Astrocyte of the spinal cord (primary cell): ENCODE measurements at regions not wholly inside any gene's neighbourhood (a gene's known extent, or its start where the extent isn't known, plus 50 kb on each side); places are given as distances from the start of the nearest gene placed in this dataset.
"Not testable (repeated sequence)": the region's sequence is repeated elsewhere in the genome, so short reads cannot be mapped to it uniquely, and the experiment has no call there.

Experiments used
- DNase-seq: peaks from one replicate; pipeline ENCODE4 v3.0.0; 2011; ENCODE audit warnings: low read depth, low spot score
- H3K4me3 ChIP-seq: 2 replicates; pipeline ENCODE4 v1.5.1; 2011; ENCODE audit warnings: low read depth, mild to moderate bottlenecking, low read length, moderate library complexity
- CTCF ChIP-seq: IDR thresholded peaks from 2 replicates; pipeline ENCODE4 v1.5.1; 2012; ENCODE audit warnings: low read depth, mild to moderate bottlenecking, low read length, inconsistent platforms
- in situ Hi-C: cut with HindIII; loops from 2 replicates; pipeline ENCODE4 v1.10.0; 2017; ENCODE audit warnings: low sequenced_read_pairs

GRCh38 chr10:63829573-63830149 lies 308.5 kb downstream of the REEP3 start:
- TF ChIP-seq CTCF = no peak
- H3K4me3 ChIP-seq = no peak overlapping the region
- in situ Hi-C loops = no loop called here
- no peak for DNase-seq

- DNase-seq = no peak
- no peak overlapping the region for H3K4me3 ChIP-seq
- no peak for TF ChIP-seq CTCF
- in situ Hi-C loops = no loop called here
Measured at GRCh38 chr10:63832686-63833085, 311.5 kb downstream of the REEP3 start.

GRCh38 chr10:63833411-63834060 lies 312.3 kb downstream of the REEP3 start:
- in situ Hi-C loops = no loop called here
- TF ChIP-seq CTCF = no peak
- H3K4me3 ChIP-seq = no peak overlapping the region
- no peak for DNase-seq

- in situ Hi-C loops = no loop called here
- DNase-seq = no peak
- no peak overlapping the region for H3K4me3 ChIP-seq
- TF ChIP-seq CTCF = no peak
Measured at GRCh38 chr10:63836666-63837442, 315.7 kb downstream of the REEP3 start.

GRCh38 chr10:63841761-63842160 lies 320.6 kb downstream of the REEP3 start:
- no peak for TF ChIP-seq CTCF
- DNase-seq = no peak
- no peak overlapping the region for H3K4me3 ChIP-seq
- in situ Hi-C loops = no loop called here

GRCh38 chr10:63843107-63843506 lies 321.9 kb downstream of the REEP3 start:
- TF ChIP-seq CTCF = no peak
- in situ Hi-C loops = no loop called here
- DNase-seq = no peak
- H3K4me3 ChIP-seq = no peak overlapping the region

GRCh38 chr10:63848871-63849270 lies 327.7 kb downstream of the REEP3 start:
- in situ Hi-C loops, DNase-seq, H3K4me3 ChIP-seq: not testable (repeated sequence)
